BJ (cell line): ENCODE measurements at regions not wholly inside any gene's neighbourhood (a gene's known extent, or its start where the extent isn't known, plus 50 kb on each side); places are given as distances from the start of the nearest gene placed in this dataset.

Experiments
- CTCF ChIA-PET: fragments of 350-600 bp; formaldehyde crosslinking; extraction: SDS; loops from one replicate; lab custom pipeline; 2021; ENCODE audit warnings: antibody characterized with exemption, inconsistent platforms; lab: Yijun Ruan, JAX
- POLR2A ChIA-PET: fragments of 300-600 bp; sonication (Branson Sonifier 250); formaldehyde crosslinking; extraction: SDS; loops from one replicate; lab custom pipeline; 2021; ENCODE audit warnings: antibody characterized with exemption; lab: Charles Lee
- DNase-seq: peaks from one replicate; pipeline ENCODE4 v3.0.0-alpha.2; 2011; ENCODE audit warnings: low read depth
- H3K27me3 ChIP-seq: 2 replicates; pipeline ENCODE4 v1.6.0; 2011; ENCODE audit warnings: low read length; ENCODE audit not compliant: control insufficient read depth, insufficient read depth
- H3K36me3 ChIP-seq: 2 replicates; pipeline ENCODE4 v1.5.1; 2011; ENCODE audit warnings: low read length; ENCODE audit not compliant: control insufficient read depth, insufficient read depth
- H3K4me3 ChIP-seq: 2 replicates; pipeline ENCODE4 v1.5.1; 2011; ENCODE audit warnings: low read depth, mild to moderate bottlenecking, control low read depth, low read length
- CTCF ChIP-seq: IDR thresholded peaks from 2 replicates; pipeline ENCODE4 v1.5.1; 2011; ENCODE audit warnings: low read depth, mild to moderate bottlenecking, control low read depth, inconsistent platforms, low read length, moderate library complexity; ENCODE audit not compliant: insufficient read depth

GRCh38 chr1:68651115-68651514 is 154.2 kb upstream of the DEPDC1 start:
- Histone ChIP-seq H3K27me3 (no peaks in the 10 kb centered on the region), H3K36me3 (no peaks in the 10 kb centered on the region), H3K4me3 (no peak overlapping the region)
- ChIA-PET POLR2A (no interaction called here), CTCF (no interaction called here)
- TF ChIP-seq CTCF, result no peak
- DNase-seq, result no peak

GRCh38 chr1:68653882-68654281 is 157.0 kb upstream of the DEPDC1 start:
- DNase-seq, result no peak
- POLR2A ChIA-PET, result no interaction called here
- Histone ChIP-seq H3K4me3 (no peak overlapping the region), H3K36me3 (no peaks in the 10 kb centered on the region), H3K27me3 (no peaks in the 10 kb centered on the region)
- TF ChIP-seq CTCF, result no peak
- CTCF ChIA-PET, result no interaction called here

GRCh38 chr1:68673771-68674170 is 176.9 kb upstream of the DEPDC1 start:
- DNase-seq, result no peak
- Histone ChIP-seq H3K36me3 (no peaks in the 10 kb centered on the region), H3K27me3 (no peaks in the 10 kb centered on the region), H3K4me3 (no peak overlapping the region)
- no peak for TF ChIP-seq CTCF
- ChIA-PET CTCF (no interaction called here), POLR2A (no interaction called here)

GRCh38 chr1:68675336-68675735 is 178.5 kb upstream of the DEPDC1 start:
- TF ChIP-seq CTCF, result no peak
- ChIA-PET POLR2A (no interaction called here), CTCF (no interaction called here)
- H3K36me3 ChIP-seq, result no peaks in the 10 kb centered on the region
- DNase-seq, result no peak
- no peak overlapping the region for H3K4me3 ChIP-seq
- no peaks in the 10 kb centered on the region for H3K27me3 ChIP-seq

- no peak for TF ChIP-seq CTCF
- Histone ChIP-seq H3K4me3 (no peak overlapping the region), H3K36me3 (no peaks in the 10 kb centered on the region), H3K27me3 (no peaks in the 10 kb centered on the region)
- ChIA-PET CTCF (no interaction called here), POLR2A (no interaction called here)
- no peak for DNase-seq
These were observed 180.9 kb upstream of the DEPDC1 start for GRCh38 chr1:68677684-68678351.
